DND-41 (cell line): ENCODE measurements at regions not wholly inside any gene's neighbourhood (a gene's known extent, or its start where the extent isn't known, plus 50 kb on each side); places are given as distances from the start of the nearest gene placed in this dataset.

Experiments
- EZH2 ChIP-seq: IDR thresholded peaks from 3 replicates; pipeline ENCODE4 v1.6.1; 2012; ENCODE audit warnings: borderline replicate concordance, low read depth, mild to moderate bottlenecking, moderate library complexity, low read length, inconsistent platforms; ENCODE audit not compliant: severe bottlenecking
- TF ChIP-seq, protein P1 (sequence below): IDR thresholded peaks from 2 replicates; pipeline ENCODE4 v1.5.1; 2012; ENCODE audit warnings: borderline replicate concordance, low read length, moderate library complexity, mild to moderate bottlenecking; ENCODE audit not compliant: poor library complexity, severe bottlenecking; ENCODE audit errors: extremely low read depth

DNA sequence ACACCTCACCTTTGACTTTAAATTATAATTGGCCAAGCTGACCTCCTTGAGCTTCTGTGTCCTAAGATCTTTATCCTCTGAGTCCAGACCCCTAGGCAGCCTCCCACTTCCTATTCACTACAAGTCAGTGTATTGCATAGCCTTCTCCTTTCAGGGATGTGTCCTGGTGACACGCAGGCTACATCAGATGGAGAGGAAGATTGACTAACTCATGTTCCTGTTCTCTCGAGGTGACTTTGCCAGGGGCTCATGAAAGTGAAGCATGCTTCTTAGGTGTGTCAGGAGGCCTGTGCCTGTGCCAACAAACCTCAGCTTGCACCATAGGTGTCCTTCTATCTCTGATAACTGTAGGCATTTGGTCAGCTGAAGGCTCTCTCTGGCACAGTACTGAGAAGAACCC, 195.7 kb upstream of the HS3ST1 start:
- TF ChIP-seq, protein P1, sequence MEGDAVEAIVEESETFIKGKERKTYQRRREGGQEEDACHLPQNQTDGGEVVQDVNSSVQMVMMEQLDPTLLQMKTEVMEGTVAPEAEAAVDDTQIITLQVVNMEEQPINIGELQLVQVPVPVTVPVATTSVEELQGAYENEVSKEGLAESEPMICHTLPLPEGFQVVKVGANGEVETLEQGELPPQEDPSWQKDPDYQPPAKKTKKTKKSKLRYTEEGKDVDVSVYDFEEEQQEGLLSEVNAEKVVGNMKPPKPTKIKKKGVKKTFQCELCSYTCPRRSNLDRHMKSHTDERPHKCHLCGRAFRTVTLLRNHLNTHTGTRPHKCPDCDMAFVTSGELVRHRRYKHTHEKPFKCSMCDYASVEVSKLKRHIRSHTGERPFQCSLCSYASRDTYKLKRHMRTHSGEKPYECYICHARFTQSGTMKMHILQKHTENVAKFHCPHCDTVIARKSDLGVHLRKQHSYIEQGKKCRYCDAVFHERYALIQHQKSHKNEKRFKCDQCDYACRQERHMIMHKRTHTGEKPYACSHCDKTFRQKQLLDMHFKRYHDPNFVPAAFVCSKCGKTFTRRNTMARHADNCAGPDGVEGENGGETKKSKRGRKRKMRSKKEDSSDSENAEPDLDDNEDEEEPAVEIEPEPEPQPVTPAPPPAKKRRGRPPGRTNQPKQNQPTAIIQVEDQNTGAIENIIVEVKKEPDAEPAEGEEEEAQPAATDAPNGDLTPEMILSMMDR: no peak
- TF ChIP-seq EZH2: no peak
